GM12878 (cell line): ENCODE measurements at regions not wholly inside any gene's neighbourhood (a gene's known extent, or its start where the extent isn't known, plus 50 kb on each side); places are given as distances from the start of the nearest gene placed in this dataset.

Experiments
- ATAC-seq: fragments of 200-7000 bp; cut with Tn5 transposase; 3 replicates; pipeline ENCODE4 v1.9.1; 2020; ENCODE audit warnings: mild to moderate bottlenecking, moderate library complexity
- BruUV-seq: library from RNA; stranded (reverse); fragments of 400-500 nt; replicated peaks from 2 replicates; lab custom pipeline; 2021; lab: Mats Ljungman, UMichigan
- CTCF ChIA-PET: fragments of 300-600 bp; sonication (Branson Sonifier 250); formaldehyde crosslinking; extraction: SDS; loops from one replicate; lab custom pipeline; 2021; ENCODE audit warnings: inconsistent platforms; lab: Yijun Ruan, JAX
- POLR2A ChIA-PET: fragments of 350-600 bp; formaldehyde crosslinking; extraction: SDS; loops from one replicate; lab custom pipeline; 2021; ENCODE audit warnings: inconsistent platforms; lab: Charles Lee
- RAD21 ChIA-PET: fragments of 300-600 bp; sonication (Branson Sonifier 250); formaldehyde crosslinking; loops from one replicate; lab custom pipeline; 2023; ENCODE audit warnings: antibody characterized with exemption; ENCODE audit not compliant: unreplicated experiment; lab: Charles Lee
- SMC1A ChIA-PET: fragments of 300-600 bp; sonication (Branson Sonifier 250); formaldehyde crosslinking; loops from one replicate; lab custom pipeline; 2023; ENCODE audit not compliant: unreplicated experiment, uncharacterized antibody; lab: Charles Lee
- DNase-seq: peaks from one replicate; pipeline ENCODE4 v3.0.0-alpha.2; 2011; ENCODE audit warnings: low read depth, low spot score
- FAIRE-seq: peaks from 3 replicates; lab custom pipeline; 2011; peaks lifted over from hg19 to GRCh38; lab: Jason Lieb, UNC
- H2AFZ ChIP-seq: 2 replicates; pipeline ENCODE4 v1.6.0; 2011; ENCODE audit warnings: low read depth, low read length, control low read depth; ENCODE audit not compliant: control insufficient read depth
- H3K27ac ChIP-seq: 2 replicates; pipeline ENCODE4 v1.5.1; 2011; ENCODE audit warnings: control low read depth; ENCODE audit not compliant: control insufficient read depth, insufficient read depth
- H3K27me3 ChIP-seq, 2 experiments: replicated peaks in 1 of 2; 2 replicates each; pipeline versions ENCODE4 v1.6.0 to v1.6.1; 2011; ENCODE audit warnings: low read length in 1 of 2; ENCODE audit not compliant: control insufficient read depth in 2 of 2, insufficient read depth in 2 of 2
- H3K36me3 ChIP-seq, 2 experiments: 2 replicates each; pipeline ENCODE4 v1.5.1; 2011; ENCODE audit warnings: low read length in 1 of 2; ENCODE audit not compliant: control insufficient read depth in 2 of 2, insufficient read depth in 2 of 2
- H3K4me1 ChIP-seq: 2 replicates; pipeline ENCODE4 v1.6.1; 2011; ENCODE audit warnings: mild to moderate bottlenecking, low read length, moderate library complexity, mixed read lengths; ENCODE audit not compliant: control insufficient read depth, insufficient read depth
- H3K4me2 ChIP-seq: 2 replicates; pipeline ENCODE4 v1.6.0; 2011; ENCODE audit warnings: control low read depth; ENCODE audit not compliant: control insufficient read depth, insufficient read depth
- H3K4me3 ChIP-seq: fragments of 200-600 bp; sonication (generic); 2 replicates; pipeline ENCODE4 v1.5.1; 2016
- H3K79me2 ChIP-seq: 2 replicates; pipeline ENCODE4 v1.6.0; 2011; ENCODE audit warnings: low read length; ENCODE audit not compliant: control insufficient read depth, insufficient read depth
- H3K9ac ChIP-seq: 2 replicates; pipeline ENCODE4 v1.8.0; 2011; ENCODE audit warnings: low read length, control low read depth, mixed read lengths; ENCODE audit not compliant: control insufficient read depth, insufficient read depth
- H3K9me3 ChIP-seq: replicated peaks from 3 replicates; pipeline ENCODE4 v1.5.1; 2011; ENCODE audit warnings: mild to moderate bottlenecking, low read length; ENCODE audit not compliant: control insufficient read depth, insufficient read depth
- H4K20me1 ChIP-seq: 2 replicates; pipeline ENCODE4 v1.6.0; 2011; ENCODE audit not compliant: control insufficient read depth, insufficient read depth
- BHLHE40 ChIP-seq, 2 experiments: fragments of 450-650 bp in 1 of 2; IDR thresholded peaks; 2 replicates each; pipeline ENCODE4 v1.6.1; 2011 to 2017; ENCODE audit warnings: low read depth in 2 of 2, borderline replicate concordance in 1 of 2, improper control_type of control experiment in 1 of 2, low read length in 1 of 2, mild to moderate bottlenecking in 1 of 2
- CBX3 ChIP-seq: fragments of 200-600 bp; sonication (generic); IDR thresholded peaks from 2 replicates; pipeline ENCODE4 v1.6.1; 2016; ENCODE audit warnings: low read depth, borderline replicate concordance
- DPF2 ChIP-seq: fragments of 450-650 bp; IDR thresholded peaks from 2 replicates; pipeline ENCODE4 v1.6.1; 2017; ENCODE audit warnings: mild to moderate bottlenecking
- HDAC2 ChIP-seq: fragments of 200-600 bp; sonication (generic); IDR thresholded peaks from 2 replicates; pipeline ENCODE4 v1.6.1; 2017
- HDGF ChIP-seq: fragments of 450-650 bp; IDR thresholded peaks from 2 replicates; pipeline ENCODE4 v1.6.1; 2016; ENCODE audit warnings: antibody characterized with exemption
- KLF5 ChIP-seq: fragments of 450-650 bp; IDR thresholded peaks from 2 replicates; pipeline ENCODE4 v1.6.1; 2014; ENCODE audit warnings: mild to moderate bottlenecking; ENCODE audit not compliant: partially characterized antibody
- LARP7 ChIP-seq: fragments of 450-650 bp; IDR thresholded peaks from 2 replicates; pipeline ENCODE4 v1.6.1; 2017; ENCODE audit warnings: mild to moderate bottlenecking
- MYC ChIP-seq: IDR thresholded peaks from 2 replicates; pipeline ENCODE4 v1.6.1; 2011; ENCODE audit warnings: mild to moderate bottlenecking, low read length, moderate library complexity, inconsistent platforms; ENCODE audit not compliant: insufficient read depth, insufficient replicate concordance, insufficient read length, severe bottlenecking
- PML ChIP-seq: IDR thresholded peaks from 2 replicates; pipeline ENCODE4 v1.6.1; 2012; ENCODE audit warnings: low read length, inconsistent platforms
- RAD21 ChIP-seq: IDR thresholded peaks from 2 replicates; pipeline ENCODE4 v1.6.1; 2011; ENCODE audit warnings: mild to moderate bottlenecking, low read depth, low read length, moderate library complexity; ENCODE audit not compliant: insufficient read depth
- RAD51 ChIP-seq: fragments of 450-650 bp; IDR thresholded peaks from 2 replicates; pipeline ENCODE4 v1.6.1; 2016; ENCODE audit warnings: moderate library complexity, mild to moderate bottlenecking, inconsistent platforms
- SMAD5 ChIP-seq: IDR thresholded peaks from 2 replicates; pipeline ENCODE4 v1.6.1; 2016; ENCODE audit warnings: antibody characterized with exemption, low read depth
- STAT3 ChIP-seq: IDR thresholded peaks from 2 replicates; pipeline ENCODE4 v1.6.1; 2011; ENCODE audit warnings: low read depth, low read length, improper control_type of control experiment
- TAF1 ChIP-seq: IDR thresholded peaks from 2 replicates; pipeline ENCODE4 v1.6.1; 2011; ENCODE audit warnings: mild to moderate bottlenecking, low read depth, low read length, borderline replicate concordance
- YBX1 ChIP-seq: fragments of 450-650 bp; IDR thresholded peaks from 2 replicates; pipeline ENCODE4 v1.6.1; 2016; ENCODE audit warnings: antibody characterized with exemption
- YY1 ChIP-seq: IDR thresholded peaks from 2 replicates; pipeline ENCODE4 v1.6.1; 2011; ENCODE audit warnings: low read depth, mild to moderate bottlenecking, low read length
- ZBTB40 ChIP-seq: fragments of 450-650 bp; IDR thresholded peaks from 2 replicates; pipeline ENCODE4 v1.6.1; 2016; ENCODE audit warnings: mild to moderate bottlenecking, moderate library complexity, borderline replicate concordance
- ZNF24 ChIP-seq: fragments of 450-650 bp; IDR thresholded peaks from 2 replicates; pipeline ENCODE4 v1.6.1; 2017; ENCODE audit warnings: antibody characterized with exemption, mild to moderate bottlenecking
- WGBS: methylation state at CpG from one replicate; pipeline ENCODE4 v1.1.6; 2016; ENCODE audit warnings: low lambda C conversion rate; ENCODE audit not compliant: insufficient replicate concordance, insufficient coverage; ENCODE audit errors: missing lambda C conversion rate; 5-methylcytosine and 5-hydroxymethylcytosine counted together
- in situ Hi-C: fragments of 300-500 bp; cut with MboI; formaldehyde crosslinking; loops from 9 replicates; pipeline ENCODE4 v1.14.3; 2018; ENCODE audit warnings: mixed read lengths
- intact Hi-C: fragments of 100-400 bp; cut with micrococcal nuclease; formaldehyde crosslinking; loops from one replicate; pipeline ENCODE4 v1.14.2; 2022; ENCODE audit not compliant: unreplicated experiment
- TF ChIP-seq, protein P1 (sequence below): IDR thresholded peaks from 2 replicates; pipeline ENCODE4 v1.6.1; 2011; ENCODE audit warnings: borderline replicate concordance, low read depth, mild to moderate bottlenecking, moderate library complexity, mixed read lengths, low read length; ENCODE audit not compliant: insufficient read depth; ENCODE audit errors: extremely low read length

DNA sequence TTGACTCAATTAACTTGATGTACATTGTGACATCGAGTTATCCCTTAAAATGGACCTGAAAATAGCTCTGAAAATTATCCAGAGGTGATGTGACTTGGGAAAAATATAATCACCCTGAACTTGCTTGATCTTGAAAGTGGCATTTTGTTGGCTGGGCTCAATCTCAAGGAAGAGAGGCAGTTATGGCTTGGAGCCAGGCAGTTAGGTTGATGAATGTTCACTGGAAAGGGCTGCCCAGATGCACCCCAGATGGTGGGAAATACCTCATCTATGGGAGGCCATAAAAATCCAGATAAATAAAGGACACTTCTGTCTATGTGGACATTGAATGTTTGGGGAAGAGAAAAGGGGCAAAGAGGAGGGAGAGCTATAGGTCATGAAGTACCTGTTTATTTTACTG is 55.7 kb upstream of the OR5AN1 start:
- no TSS peak for BruUV-seq

More for the DNA sequence above, 55.7 kb upstream of the OR5AN1 start:
- RAD21 ChIA-PET, result no interaction called here
- Histone ChIP-seq H3K27ac (no peak overlapping the region), H3K27me3 (no peaks in the 10 kb centered on the region; a peak in 2 of 4 replicates), H3K79me2 (no peaks in the 10 kb centered on the region), H3K4me2 (no peak overlapping the region), H3K9me3 (no peaks in the 10 kb centered on the region; the same call in 2 of the 3 replicates), H3K4me1 (no peaks in the 10 kb centered on the region), H4K20me1 (no peaks in the 10 kb centered on the region), H3K36me3 (no peaks in the 10 kb centered on the region), H3K4me3 (no peak overlapping the region), H2AFZ (no peak overlapping the region), H3K9ac (no peak overlapping the region)
- FAIRE-seq, result no peak
- intact Hi-C loops, result no loop called here
- TF ChIP-seq YBX1 (no peak), TAF1 (no peak), STAT3 (no peak), MYC (no peak), RAD51 (no peak), KLF5 (no peak), HDAC2 (no peak), CBX3 (no peak), LARP7 (no peak), YY1 (no peak), RAD21 (no peak), HDGF (no peak), SMAD5 (no peak), PML (no peak), ZBTB40 (no peak), DPF2 (no peak), ZNF24 (no peak), BHLHE40 (IDR thresholded peaks at IDR 0.05; ENCODE audit: borderline replicate concordance in 1 of 2, low read depth in 2 of 2, low read length in 1 of 2) (no peak)
- TF ChIP-seq, protein P1, sequence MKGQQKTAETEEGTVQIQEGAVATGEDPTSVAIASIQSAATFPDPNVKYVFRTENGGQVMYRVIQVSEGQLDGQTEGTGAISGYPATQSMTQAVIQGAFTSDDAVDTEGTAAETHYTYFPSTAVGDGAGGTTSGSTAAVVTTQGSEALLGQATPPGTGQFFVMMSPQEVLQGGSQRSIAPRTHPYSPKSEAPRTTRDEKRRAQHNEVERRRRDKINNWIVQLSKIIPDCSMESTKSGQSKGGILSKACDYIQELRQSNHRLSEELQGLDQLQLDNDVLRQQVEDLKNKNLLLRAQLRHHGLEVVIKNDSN, result no peak
- no peak for ATAC-seq
- SMC1A ChIA-PET, result interaction anchor here (1.0 kb wide), 1 partner anchor 132 kb away, joined by 3 read pairs; no protein-coding TSS in a partner anchor
- POLR2A ChIA-PET, result no interaction called here
- CTCF ChIA-PET, result interaction anchor here (1.0 to 1.4 kb wide), 2 partner anchors 10 to 36 kb away, joined by 3 read pairs; no protein-coding TSS in a partner anchor
- WGBS, result 0% methylated on average over 1 of the region's 1 CpG
- in situ Hi-C loops, result no loop called here
- no peak for DNase-seq
